Bronchial epithelial cell (primary cell): ENCODE measurements at regions not wholly inside any gene's neighbourhood (a gene's known extent, or its start where the extent isn't known, plus 50 kb on each side); places are given as distances from the start of the nearest gene placed in this dataset.
A peak's percentile ranks its signal among the peaks of the same experiment; 100 is the strongest.

Source experiments
- DNase-seq: peaks from one replicate; pipeline ENCODE4 v3.0.0-alpha.2; 2010; ENCODE audit warnings: low read depth
- FAIRE-seq: peaks from 2 replicates; lab custom pipeline; 2011; peaks lifted over from hg19 to GRCh38; lab: Jason Lieb, UNC
- H3K27me3 ChIP-seq: 2 replicates; pipeline ENCODE4 v1.5.1; 2011; ENCODE audit warnings: low read length; ENCODE audit not compliant: control insufficient read depth, insufficient read depth
- H3K36me3 ChIP-seq: 2 replicates; pipeline ENCODE4 v1.5.1; 2011; ENCODE audit warnings: low read length; ENCODE audit not compliant: control insufficient read depth, insufficient read depth
- H3K4me3 ChIP-seq: 2 replicates; pipeline ENCODE4 v1.5.1; 2011; ENCODE audit warnings: mild to moderate bottlenecking, low read depth, low read length, control low read depth
- CTCF ChIP-seq: IDR thresholded peaks from 2 replicates; pipeline ENCODE4 v1.5.1; 2011; ENCODE audit warnings: mild to moderate bottlenecking, moderate library complexity, low read length, control low read depth, inconsistent platforms; ENCODE audit not compliant: insufficient read depth, severe bottlenecking

GRCh38 chr1:82491301-82492048, 690.7 kb downstream of the ADGRL2 start:
- TF ChIP-seq CTCF, result no peak
- no peak for DNase-seq
- Histone ChIP-seq H3K4me3 (no peak overlapping the region), H3K27me3 (no peaks in the 10 kb centered on the region), H3K36me3 (no peaks in the 10 kb centered on the region)
- no peak for FAIRE-seq

- no peaks in the 10 kb centered on the region for H3K27me3 ChIP-seq
- H3K36me3 ChIP-seq, result no peaks in the 10 kb centered on the region
- DNase-seq (no peak), FAIRE-seq (no peak)
- TF ChIP-seq CTCF, result no peak
- H3K4me3 ChIP-seq, result no peak overlapping the region
Measured at GRCh38 chr1:82487778-82488177, 687.0 kb downstream of the ADGRL2 start.

GRCh38 chr1:82486969-82487368, 686.2 kb downstream of the ADGRL2 start:
- FAIRE-seq (no peak), DNase-seq (peak; percentile 70)
- Histone ChIP-seq H3K27me3 (no peaks in the 10 kb centered on the region), H3K4me3 (no peak overlapping the region), H3K36me3 (no peaks in the 10 kb centered on the region)
- no peak for TF ChIP-seq CTCF

GRCh38 chr1:82486468-82486867, 685.7 kb downstream of the ADGRL2 start:
- DNase-seq, result no peak
- no peak for FAIRE-seq
- Histone ChIP-seq H3K36me3 (no peaks in the 10 kb centered on the region), H3K27me3 (no peaks in the 10 kb centered on the region), H3K4me3 (no peak overlapping the region)
- no peak for TF ChIP-seq CTCF

GRCh38 chr1:82485591-82486369, 685.0 kb downstream of the ADGRL2 start:
- Histone ChIP-seq H3K4me3 (no peak overlapping the region), H3K27me3 (no peaks in the 10 kb centered on the region), H3K36me3 (no peaks in the 10 kb centered on the region)
- no peak for TF ChIP-seq CTCF
- FAIRE-seq (no peak), DNase-seq (peak; percentile 43)
